HG03460 (cell line): ENCODE measurements at regions not wholly inside any gene's neighbourhood (a gene's known extent, or its start where the extent isn't known, plus 50 kb on each side); places are given as distances from the start of the nearest gene placed in this dataset.

ENCODE experiments used
- ATAC-seq: cut with Tn5 transposase; IDR thresholded peaks from one replicate; pipeline ENCODE4 v1.9.1; 2021; ENCODE audit not compliant: unreplicated experiment

DNA sequence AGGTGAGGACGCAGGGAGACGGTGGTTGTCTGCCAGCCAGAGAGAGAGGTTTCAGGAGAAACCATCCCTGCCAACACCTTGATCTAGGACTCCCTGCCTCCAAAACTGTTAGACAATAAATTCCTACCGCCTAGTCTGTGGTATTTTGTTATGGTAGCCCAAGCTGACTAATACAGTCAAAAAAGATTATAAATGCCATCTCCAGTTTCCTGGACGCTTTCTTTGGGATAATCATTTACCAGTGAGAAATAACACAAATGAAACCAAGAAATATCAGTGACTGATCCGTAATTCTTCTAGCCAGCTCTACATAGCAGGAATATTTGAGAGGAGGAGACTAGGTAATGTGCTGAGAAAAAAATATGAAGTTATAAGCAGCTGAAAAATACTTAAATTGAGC lies 707.8 kb upstream of the LMCD1 start:
- ATAC-seq, result no peak

DNA sequence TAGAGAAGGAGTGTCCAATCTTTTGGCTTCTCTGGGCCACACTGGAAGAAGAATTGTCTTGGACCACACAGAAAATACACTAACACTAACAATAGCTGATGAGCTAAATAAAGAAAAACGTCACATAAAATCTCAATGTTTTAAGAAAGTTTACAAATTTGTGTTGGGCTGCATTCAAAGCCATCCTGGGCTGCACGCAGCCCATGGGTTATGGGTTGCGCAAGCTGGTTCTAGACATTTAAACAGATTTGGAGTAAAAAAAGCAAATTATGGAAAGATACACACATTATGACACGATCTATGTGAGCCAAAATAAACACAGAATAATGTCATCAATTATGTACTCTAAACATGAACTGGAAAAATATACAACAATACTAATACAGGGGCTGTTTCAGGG lies 703.3 kb upstream of the LMCD1 start:
- ATAC-seq, result no peak

DNA sequence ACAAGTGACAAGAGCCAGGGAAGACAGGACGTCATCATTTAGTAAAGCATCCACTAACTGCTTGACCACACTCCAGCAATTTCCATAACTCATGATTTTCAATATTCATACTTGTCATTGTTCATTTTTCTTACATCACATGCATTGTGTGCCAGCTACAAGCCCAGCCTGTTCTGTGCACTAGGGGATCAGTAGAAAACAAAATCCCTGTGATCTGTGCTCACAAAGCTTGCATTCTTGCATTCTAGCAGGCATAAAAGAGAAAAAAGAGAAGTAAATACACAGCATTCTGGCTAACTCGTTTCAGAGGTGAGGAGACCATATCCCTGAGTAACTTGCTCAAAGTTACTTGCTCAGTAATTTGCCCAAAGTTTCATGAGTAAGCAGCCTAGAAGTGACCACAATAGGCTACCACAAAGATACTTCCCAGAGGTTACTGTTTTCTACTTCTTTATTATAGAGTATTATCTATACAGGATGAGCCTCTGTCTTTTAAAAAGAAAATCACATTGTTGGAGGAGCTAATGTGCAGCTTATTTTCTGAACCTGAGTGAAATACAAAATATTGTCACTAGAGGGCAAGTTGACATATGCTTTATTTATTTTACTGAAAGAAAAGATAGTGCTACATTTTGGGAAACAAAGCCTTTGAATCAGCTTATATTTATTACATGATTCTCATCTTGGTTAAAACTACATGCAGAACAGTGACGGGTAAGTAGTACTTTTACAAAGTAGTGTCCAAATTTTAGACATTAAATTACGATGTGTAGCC lies 701.4 kb upstream of the LMCD1 start:
- no peak for ATAC-seq

DNA sequence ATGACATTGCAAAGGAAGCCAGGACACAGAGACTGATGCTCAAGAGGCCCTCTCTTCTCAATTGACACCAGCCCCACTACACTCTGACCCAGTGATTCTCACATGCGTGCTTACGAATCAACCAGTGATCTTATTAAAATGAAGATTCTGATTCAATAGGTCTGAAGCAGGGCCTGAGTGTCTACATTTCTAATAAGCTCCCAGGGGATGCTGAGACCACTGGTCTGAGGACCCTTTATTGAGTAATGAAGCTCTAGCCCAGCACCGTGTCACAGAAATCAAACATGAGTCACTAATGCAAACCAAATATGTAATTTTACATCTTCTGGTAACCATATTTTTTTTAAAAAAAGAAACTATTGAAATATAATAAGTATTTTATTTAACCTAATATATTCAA lies 689.1 kb upstream of the LMCD1 start:
- no peak for ATAC-seq

DNA sequence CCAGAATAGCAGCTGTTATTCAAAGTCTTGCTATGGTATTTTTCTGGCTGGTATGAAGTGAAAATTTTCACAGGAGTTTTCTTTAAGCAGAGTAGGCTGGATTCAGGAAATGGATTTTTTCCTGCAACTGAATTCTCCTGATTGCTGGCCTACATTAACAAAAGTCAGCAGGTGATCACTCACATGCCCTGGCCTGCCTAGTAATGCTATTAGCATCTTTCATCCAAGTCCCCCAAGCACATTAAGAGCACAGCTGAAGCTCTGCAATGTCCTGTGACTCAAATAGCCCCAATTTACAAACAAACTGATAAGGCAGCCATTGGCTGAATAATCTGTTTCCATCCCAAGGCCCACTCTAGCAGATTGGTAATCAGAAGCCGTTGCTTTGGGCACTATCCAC lies 688.3 kb upstream of the LMCD1 start:
- no peak for ATAC-seq

DNA sequence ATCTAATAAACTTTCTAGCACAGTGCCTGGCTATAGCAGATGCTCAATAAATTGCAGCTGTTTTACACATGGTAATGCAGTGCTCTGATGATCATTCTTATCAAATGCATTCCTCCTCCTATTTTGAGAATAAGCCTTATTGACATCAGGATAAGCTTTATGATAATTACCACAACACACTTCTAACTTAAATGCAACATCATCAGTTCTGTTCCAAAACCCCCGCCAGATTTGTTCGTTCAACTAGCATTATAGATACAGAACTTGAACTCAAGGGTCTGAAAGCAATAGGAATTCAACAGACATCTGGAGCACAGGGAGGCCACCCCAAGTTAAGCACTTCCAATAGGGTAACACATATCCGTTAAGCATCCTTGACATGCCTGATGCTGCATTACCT lies 684.4 kb upstream of the LMCD1 start:
- ATAC-seq, result no peak

DNA sequence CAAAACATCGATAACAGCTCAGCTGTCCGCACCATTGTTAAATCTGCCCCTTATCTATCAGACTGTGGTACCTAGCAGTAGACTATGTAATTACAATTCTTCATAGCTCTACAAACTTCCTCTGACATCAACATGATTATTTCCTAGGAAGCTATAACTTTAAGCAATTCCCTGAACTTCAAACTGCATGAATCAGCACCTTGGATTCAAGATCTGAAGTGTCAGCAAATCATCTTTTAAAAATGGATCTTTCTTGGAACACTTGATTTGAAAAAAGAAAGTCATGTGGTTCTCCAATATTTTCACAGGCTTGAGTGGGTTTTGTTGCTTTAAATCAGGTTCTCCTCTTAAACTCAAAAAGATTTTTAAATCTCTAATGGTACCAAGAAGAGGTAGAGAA lies 680.7 kb upstream of the LMCD1 start:
- no peak for ATAC-seq

DNA sequence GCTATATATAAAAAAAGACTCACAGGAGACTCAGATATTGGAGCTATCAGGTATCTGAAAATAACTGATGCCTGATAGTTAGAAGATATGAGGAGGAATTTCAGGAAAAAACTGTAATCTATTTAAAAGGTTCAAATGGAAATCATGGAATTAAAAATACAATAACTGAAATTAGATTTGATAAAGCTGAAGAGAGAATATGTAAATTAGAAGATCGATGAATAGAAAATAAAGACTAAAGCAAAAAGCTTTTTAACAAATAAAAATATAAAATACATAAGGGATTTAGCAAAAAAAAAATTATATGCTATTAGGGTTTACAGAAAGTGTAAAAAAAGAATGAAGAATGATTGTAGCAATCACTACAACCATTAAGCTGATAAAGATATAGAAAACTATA lies 679.8 kb upstream of the LMCD1 start:
- no peak for ATAC-seq

DNA sequence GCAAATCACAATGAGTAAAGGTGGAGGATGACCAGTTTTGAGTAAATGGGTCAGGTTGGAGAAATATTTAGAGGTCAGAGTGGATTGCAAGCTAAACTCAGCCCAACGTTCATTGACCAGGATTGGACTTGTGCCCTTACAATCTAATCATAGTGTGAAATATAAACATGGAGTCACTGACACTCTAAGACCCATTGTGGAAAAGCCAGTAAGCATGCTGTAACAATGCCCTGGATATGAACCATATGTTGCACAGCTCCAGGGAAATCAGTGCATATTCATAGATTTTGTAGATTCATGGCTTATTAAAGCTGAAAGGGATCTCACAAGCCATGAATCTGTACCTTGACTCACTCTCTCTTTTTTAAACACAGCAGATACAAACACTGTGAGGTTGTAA lies 660.2 kb upstream of the LMCD1 start:
- no peak for ATAC-seq

DNA sequence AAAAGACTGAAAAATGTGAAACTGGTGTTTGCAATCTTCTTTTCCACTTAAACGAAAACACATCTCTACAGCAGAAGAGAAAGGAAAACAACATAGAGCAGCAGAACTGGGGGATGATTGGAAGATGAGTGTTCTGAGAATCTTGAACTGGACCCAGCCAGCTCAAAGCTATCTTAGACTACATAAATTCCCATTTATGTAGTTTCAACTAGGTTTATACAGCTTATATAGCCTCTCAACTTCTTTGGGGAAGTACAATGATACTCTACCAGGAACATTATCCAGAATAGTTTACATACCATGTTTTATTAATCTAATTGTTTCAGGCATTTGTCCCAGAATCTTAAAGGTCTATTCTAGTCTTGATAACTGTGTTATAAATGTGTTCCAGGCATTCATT lies 658.2 kb upstream of the LMCD1 start:
- no peak for ATAC-seq

DNA sequence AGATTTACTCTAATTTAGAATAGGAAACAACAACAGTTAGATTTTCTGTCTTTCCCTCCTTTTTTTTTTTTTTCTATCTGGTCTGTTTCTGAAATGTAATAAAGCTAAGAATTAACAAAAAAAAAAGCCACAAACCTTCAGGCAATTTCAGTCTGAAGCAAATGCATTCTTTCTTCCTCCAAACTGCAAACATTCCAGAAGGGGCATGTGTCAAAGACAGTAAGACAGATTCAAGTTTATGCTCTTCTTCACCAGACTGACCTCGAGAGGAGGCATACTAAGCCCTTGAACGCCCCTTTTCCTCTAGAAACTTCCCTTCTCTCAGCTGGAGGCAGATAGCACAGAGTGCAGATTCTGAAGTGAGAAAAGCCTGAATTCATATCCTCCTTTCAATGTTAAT lies 654.6 kb upstream of the LMCD1 start:
- ATAC-seq, result no peak

DNA sequence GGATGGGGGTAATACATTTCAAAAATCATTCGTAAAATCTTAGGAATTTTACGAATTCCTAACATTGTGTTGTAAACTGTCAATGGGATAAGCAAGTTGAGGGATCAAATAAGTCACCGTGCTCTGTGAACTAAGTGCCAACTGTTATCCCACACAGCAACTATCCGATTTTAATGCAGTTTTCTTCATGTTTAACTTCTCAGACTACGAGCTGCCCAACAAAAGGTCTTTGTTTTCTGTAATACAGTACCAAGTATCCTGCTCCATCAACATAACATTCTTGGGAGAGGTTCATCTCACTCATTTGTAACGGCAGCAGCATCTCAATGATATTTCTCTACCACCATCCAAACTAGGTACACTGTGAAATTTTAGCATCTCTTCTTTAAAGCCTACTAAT lies 654.1 kb upstream of the LMCD1 start:
- ATAC-seq, result no peak

DNA sequence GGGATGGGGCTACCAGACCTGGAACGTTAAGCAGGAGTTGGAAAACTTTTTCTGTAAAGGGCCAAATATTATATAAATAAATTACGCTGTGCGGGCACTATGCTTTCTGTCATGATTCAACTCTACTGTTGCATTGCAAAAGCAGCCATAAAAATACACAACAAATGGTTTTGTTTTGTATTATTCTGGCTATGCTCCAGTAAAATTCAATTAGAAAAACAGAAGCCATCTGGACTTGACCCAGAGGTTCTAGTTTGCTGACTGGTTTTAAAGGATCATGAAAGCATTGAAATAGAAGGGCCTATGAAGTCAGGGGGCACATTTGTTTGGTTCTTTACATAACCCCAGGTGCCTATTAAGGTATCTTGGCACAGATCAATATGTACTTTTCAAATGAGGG lies 647.4 kb upstream of the LMCD1 start:
- ATAC-seq, result no peak

DNA sequence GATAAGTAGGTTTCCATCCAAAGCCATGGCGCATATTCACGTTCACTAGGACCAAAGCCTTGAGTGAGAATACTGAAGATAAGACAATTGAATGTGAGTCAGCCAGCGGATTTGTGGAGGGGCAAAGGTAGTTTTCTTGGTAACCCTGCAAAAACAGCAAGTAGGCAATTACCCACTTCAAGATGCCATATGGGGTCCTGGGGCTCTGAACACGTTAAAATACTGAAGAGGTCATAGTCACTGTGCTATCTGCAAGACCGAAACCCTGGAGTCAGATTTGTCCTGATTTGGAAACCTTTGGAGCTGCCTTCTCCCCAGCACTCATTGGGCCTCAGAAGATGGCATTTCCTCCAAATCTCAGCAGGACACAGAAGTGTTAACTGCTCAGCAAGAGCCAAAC lies 646.9 kb upstream of the LMCD1 start:
- no peak for ATAC-seq

DNA sequence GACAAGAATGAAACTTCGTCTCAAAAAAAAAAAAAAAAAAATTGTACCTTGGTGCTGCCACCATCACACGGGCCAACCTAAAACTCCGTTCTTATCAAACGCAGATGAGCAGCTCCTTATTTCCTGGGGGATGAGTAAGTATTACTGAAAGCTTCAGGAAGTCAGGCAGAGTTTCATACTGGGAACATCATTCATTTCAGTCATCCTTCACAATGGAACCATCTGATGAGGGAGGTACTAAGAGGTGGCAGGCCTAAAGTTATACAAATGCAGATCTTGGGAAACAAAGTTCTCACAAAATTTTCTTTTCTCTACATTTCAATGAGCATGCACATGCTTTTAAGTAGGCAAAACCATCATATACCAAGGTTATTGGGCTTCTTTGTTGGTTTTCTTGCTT lies 636.0 kb upstream of the LMCD1 start:
- ATAC-seq, result no peak

DNA sequence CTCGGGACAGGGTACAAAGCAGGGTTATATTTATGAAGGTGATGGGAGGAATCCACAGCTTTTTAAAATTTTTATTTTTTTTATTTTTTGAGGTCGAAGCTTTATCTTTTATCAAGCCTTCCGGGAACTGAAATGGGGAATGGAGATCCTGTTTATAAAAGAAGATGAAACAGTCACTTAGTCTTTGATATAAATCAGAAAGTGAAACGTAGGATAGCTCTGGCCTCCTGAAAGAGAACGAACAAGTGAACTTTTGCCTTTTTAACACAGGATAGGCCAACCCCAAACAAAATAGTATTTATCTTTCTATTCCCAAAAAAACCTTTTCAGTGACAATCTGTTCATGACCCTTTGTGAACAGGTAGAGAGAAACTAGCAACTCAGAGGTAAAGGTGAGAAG lies 634.0 kb upstream of the LMCD1 start:
- no peak for ATAC-seq

DNA sequence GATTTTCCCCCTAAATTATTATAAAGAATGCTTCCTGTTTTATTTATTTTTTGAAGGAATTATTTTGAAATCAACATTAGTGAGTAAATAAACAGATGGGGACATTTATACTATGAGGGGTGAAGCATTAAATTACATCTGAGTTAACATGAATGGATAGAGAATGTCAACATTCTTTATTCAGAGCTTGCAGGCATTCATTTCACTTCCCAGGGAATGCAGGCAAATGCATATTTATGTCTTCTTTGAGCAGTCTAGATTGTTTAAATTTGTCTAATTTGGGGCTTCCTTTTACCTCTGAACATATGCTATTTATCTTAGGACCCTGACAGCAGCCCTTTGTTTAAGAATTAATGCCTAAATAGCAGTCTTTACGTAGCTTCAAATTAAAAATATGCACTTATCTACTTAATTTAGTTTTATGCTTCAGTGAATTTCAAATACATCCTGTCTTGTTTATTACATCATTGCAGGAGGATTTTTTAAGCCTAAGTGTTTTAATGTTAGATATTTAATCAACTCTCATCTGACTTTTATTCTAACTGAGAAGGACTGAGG lies 630.5 kb upstream of the LMCD1 start:
- ATAC-seq, result no peak

DNA sequence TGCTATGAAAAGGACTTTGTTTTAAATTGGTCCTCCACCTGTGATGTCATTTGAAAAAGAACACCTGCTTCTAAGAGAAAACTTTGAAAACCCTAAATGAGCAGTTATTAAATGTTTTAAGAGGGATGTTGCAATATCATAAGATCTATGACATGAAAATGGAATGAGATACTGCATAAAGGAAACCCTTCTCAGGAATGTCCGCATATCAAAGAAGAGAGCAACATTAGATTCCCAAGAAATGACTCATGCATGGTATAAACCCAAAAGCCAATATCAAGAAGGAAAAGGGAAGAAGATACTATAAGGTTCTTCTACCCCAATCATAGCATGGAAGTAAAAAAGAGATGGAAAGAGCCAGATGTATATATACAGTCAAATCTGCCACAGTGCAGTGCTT lies 627.5 kb upstream of the LMCD1 start:
- ATAC-seq, result no peak

DNA sequence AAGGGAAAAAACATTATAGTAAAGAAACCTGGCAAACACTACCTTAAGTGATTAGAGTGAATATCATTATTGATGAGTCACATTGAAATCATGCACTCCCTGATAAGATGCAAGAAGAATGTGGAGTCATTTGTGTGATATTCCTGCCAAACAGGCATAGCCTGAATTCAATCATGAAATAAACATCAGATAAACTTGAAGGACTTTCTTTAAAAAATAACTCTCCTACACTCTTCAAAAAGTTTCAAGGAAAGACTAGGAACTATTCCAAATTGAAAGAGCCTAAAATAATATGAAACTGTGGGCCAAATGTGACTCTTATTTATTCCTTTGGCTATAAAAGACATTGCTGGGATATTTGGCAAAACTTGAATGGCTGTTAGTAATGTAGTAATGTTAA lies 625.7 kb upstream of the LMCD1 start:
- no peak for ATAC-seq

DNA sequence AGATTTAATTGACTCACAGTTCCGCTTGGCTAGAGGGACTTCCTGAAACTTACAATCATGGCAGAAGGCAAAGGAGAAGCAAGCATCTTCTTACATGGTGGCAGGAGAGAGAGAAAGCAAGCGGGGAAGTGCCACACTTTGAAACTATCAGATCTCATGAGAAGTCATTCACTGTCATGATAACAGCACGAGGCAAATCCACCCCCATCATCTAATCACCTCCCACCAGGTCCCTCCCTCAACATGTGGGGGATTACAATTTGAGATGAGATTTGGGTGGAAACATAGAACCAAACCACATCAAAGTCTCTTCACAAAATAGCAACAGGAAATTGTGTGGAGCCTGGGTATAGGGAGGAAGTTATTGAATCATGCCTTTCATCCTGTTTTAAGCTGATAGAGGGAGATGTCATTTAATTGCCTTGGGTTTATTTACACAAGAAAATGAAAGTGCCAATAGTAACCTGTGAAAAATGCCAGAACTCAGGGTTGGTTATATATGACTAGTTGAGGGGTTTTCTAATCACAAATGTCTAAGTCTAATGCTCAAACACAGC lies 624.8 kb upstream of the LMCD1 start:
- ATAC-seq, result no peak

DNA sequence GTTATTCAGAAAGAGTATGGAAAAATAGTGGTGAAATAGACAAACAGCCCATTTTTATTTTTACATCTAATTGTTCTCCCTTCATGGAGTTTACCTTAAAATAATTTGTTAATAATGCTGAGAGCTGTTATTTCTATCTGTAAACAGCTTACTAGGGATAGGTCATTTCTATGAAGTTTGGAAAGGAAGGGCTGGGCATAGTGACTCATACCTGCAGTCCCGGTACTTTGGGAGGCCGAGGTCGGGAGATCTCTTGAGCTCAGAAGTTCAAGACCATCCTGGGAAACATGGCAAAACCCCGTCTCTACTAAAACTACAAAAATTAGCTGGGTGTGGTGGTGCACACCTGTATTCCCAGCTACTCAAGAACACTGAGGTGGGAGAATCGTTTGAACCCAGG lies 624.3 kb upstream of the LMCD1 start:
- ATAC-seq, result no peak

DNA sequence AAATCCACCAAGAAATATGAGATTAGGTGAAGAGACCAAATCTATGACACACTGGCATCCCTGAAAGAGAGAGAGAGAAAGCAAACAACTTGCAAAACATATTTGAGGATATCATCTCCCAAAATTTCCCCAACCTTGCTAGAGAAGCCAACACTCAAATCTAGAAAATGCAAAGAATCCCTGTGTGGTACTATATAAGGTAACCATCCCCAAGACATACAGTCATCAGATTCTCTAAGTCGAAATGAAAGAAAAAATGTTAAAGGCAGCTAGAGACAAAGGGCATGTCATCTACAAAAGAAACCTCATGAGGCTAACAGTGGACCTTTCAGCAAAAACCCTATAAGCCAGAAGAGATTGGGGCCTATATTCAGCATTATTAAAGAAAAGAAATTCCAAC lies 622.1 kb upstream of the LMCD1 start:
- no peak for ATAC-seq

DNA sequence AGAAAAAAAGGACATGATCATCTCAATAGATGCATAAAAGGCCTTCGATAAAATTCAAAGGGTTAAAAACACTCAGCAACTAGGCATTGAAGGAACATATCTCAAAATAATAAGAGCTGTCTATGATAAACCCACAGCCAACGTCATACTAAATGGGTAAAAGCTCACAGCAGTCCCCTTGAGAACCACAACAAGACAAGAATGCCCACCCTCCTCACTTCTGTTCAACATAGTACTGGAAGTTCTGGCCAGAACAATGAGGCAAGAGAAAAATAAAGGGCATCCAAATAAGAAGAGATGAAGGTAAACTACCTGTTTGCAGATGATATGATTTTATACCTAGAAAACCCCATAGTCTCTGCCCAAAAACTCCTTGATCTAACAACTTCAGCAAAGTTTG lies 619.7 kb upstream of the LMCD1 start:
- no peak for ATAC-seq
